Activated CD8-positive, alpha-beta T cell treated with anti-CD3 and anti-CD28 coated beads for 36 hours (primary cell): ENCODE measurements at regions not wholly inside any gene's neighbourhood (a gene's known extent, or its start where the extent isn't known, plus 50 kb on each side); places are given as distances from the start of the nearest gene placed in this dataset.

Experiments used
- ATAC-seq: fragments of 200-7000 bp; cut with Tn5 transposase; one replicate; pipeline ENCODE4 v1.10.0; 2021; ENCODE audit warnings: mild to moderate bottlenecking, moderate library complexity
- CTCF ChIA-PET: fragments of 350-600 bp; sonication (Branson Sonifier 250); formaldehyde crosslinking; loops from one replicate; lab custom pipeline; 2021; ENCODE audit warnings: antibody characterized with exemption; lab: Charles Lee
- POLR2A ChIA-PET: fragments of 350-600 bp; sonication (Branson Sonifier 250); formaldehyde crosslinking; loops from one replicate; lab custom pipeline; 2021; ENCODE audit warnings: antibody characterized with exemption; lab: Charles Lee
- DNase-seq: peaks from one replicate; pipeline ENCODE4 v3.0.0-alpha.2; 2020
- H3K27ac Mint-ChIP-seq: one replicate; pipeline ENCODE4 v1.8.0; 2021; ENCODE audit warnings: mild to moderate bottlenecking, mixed read lengths
- H3K27me3 Mint-ChIP-seq: one replicate; pipeline ENCODE4 v1.8.0; 2021; ENCODE audit warnings: mixed read lengths
- H3K36me3 Mint-ChIP-seq: one replicate; pipeline ENCODE4 v1.8.0; 2021; ENCODE audit warnings: low read depth, mixed read lengths
- H3K4me1 Mint-ChIP-seq: one replicate; pipeline ENCODE4 v1.8.0; 2021; ENCODE audit warnings: low read depth, mixed read lengths
- H3K4me3 Mint-ChIP-seq: one replicate; pipeline ENCODE4 v1.8.0; 2021; ENCODE audit warnings: mild to moderate bottlenecking, moderate library complexity, mixed read lengths
- H3K9me3 Mint-ChIP-seq: one replicate; pipeline ENCODE4 v1.8.0; 2021; ENCODE audit warnings: mixed read lengths
- intact Hi-C: fragments of 100-400 bp; cut with micrococcal nuclease; formaldehyde crosslinking; loops from one replicate; pipeline ENCODE4 v1.10.0; 2022
- TF ChIP-seq, protein P1 (sequence below): fragments of 200-600 bp; IDR thresholded peaks from one replicate; pipeline ENCODE4 v1.8.0; 2022; ENCODE audit warnings: antibody characterized with exemption, mild to moderate bottlenecking

DNA sequence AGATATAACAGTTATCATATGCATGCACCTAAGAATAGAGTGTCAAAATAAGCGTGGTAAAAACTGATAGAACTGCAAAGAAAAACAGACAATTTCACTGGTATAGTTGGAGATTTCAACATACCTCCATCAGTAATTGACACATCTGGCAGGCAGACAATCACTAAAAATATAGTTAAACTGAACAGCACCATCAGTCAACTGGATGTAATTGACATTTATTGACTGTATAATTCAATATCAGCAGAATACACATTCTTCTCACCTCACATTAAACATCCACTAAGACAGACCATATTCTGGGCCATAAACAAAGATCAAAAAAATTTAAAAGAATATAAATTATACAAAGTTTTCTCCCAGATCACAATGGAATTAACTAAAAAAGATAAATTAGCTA is 378.5 kb upstream of the RGPD4 start:
- no peak for DNase-seq
- no peak for ATAC-seq

DNA sequence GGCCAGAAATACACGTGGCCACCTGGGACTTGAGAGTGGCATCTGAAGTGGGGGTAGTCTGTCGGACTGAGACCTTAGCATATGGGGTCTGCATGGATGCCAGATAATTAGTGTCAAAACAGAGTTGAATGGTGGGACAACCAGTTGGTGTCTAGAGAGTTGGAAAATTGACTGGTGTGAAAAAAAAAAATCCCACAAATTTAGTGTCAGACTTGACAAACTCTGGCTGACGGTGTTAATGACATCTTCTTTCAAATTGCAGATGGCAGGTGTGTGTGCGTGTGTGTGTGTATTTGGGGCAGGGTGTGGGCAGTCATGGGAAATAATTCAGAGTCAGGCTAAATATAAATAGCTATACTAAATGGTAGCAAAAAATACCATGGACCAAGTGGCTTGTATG is 365.4 kb upstream of the RGPD4 start:
- H3K4me1 Mint-ChIP-seq, result no peaks in the 10 kb centered on the region
- H3K27ac Mint-ChIP-seq, result no peak overlapping the region
- no peaks in the 10 kb centered on the region for H3K36me3 Mint-ChIP-seq
- TF ChIP-seq, protein P1, sequence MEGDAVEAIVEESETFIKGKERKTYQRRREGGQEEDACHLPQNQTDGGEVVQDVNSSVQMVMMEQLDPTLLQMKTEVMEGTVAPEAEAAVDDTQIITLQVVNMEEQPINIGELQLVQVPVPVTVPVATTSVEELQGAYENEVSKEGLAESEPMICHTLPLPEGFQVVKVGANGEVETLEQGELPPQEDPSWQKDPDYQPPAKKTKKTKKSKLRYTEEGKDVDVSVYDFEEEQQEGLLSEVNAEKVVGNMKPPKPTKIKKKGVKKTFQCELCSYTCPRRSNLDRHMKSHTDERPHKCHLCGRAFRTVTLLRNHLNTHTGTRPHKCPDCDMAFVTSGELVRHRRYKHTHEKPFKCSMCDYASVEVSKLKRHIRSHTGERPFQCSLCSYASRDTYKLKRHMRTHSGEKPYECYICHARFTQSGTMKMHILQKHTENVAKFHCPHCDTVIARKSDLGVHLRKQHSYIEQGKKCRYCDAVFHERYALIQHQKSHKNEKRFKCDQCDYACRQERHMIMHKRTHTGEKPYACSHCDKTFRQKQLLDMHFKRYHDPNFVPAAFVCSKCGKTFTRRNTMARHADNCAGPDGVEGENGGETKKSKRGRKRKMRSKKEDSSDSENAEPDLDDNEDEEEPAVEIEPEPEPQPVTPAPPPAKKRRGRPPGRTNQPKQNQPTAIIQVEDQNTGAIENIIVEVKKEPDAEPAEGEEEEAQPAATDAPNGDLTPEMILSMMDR, result no peak
- no peaks in the 10 kb centered on the region for H3K27me3 Mint-ChIP-seq
- intact Hi-C loops, result no loop called here
- peaks cover 4% of the 10 kb centered on the region for H3K9me3 Mint-ChIP-seq
- H3K4me3 Mint-ChIP-seq, result no peak overlapping the region
- DNase-seq (no peak), ATAC-seq (no peak)
- POLR2A ChIA-PET, result no interaction called here
- CTCF ChIA-PET, result no interaction called here

More for the DNA sequence above, 378.5 kb upstream of the RGPD4 start:
- POLR2A ChIA-PET, result no interaction called here
- TF ChIP-seq, protein P1, result no peak
- Mint-ChIP-seq H3K27me3 (no peaks in the 10 kb centered on the region), H3K9me3 (peaks cover 4% of the 10 kb centered on the region), H3K36me3 (no peaks in the 10 kb centered on the region), H3K4me1 (no peaks in the 10 kb centered on the region), H3K4me3 (no peak overlapping the region), H3K27ac (no peak overlapping the region)
- intact Hi-C loops, result no loop called here
- CTCF ChIA-PET, result no interaction called here

GRCh38 chr2:107462181-107462580 is 364.5 kb upstream of the RGPD4 start:
- DNase-seq, result no peak
- Mint-ChIP-seq H3K27ac (no peak overlapping the region), H3K27me3 (no peaks in the 10 kb centered on the region), H3K4me1 (no peaks in the 10 kb centered on the region), H3K9me3 (peaks cover 4% of the 10 kb centered on the region), H3K36me3 (no peaks in the 10 kb centered on the region), H3K4me3 (no peak overlapping the region)
- CTCF ChIA-PET, result no interaction called here
- ATAC-seq, result no peak
- POLR2A ChIA-PET, result no interaction called here
- intact Hi-C loops, result no loop called here
- TF ChIP-seq, protein P1, result no peak

- POLR2A ChIA-PET, result no interaction called here
Observed at GRCh38 chr2:107466241-107466640, 360.5 kb upstream of the RGPD4 start.

GRCh38 chr2:107466984-107467773 is 359.5 kb upstream of the RGPD4 start:
- Mint-ChIP-seq H3K4me3 (no peak overlapping the region), H3K27me3 (no peaks in the 10 kb centered on the region), H3K9me3 (peaks cover 6% of the 10 kb centered on the region), H3K4me1 (no peaks in the 10 kb centered on the region), H3K36me3 (no peaks in the 10 kb centered on the region), H3K27ac (no peak overlapping the region)
- CTCF ChIA-PET, result no interaction called here
- no peak for DNase-seq
- intact Hi-C loops, result no loop called here
- TF ChIP-seq, protein P1, result no peak
- POLR2A ChIA-PET, result no interaction called here
- ATAC-seq, result no peak

More at GRCh38 chr2:107466241-107466640, 360.5 kb upstream of the RGPD4 start:
- intact Hi-C loops, result no loop called here
- H3K27ac Mint-ChIP-seq, result no peak overlapping the region
- ATAC-seq (no peak), DNase-seq (no peak)
- H3K36me3 Mint-ChIP-seq, result no peaks in the 10 kb centered on the region
- H3K27me3 Mint-ChIP-seq, result no peaks in the 10 kb centered on the region
- no peak overlapping the region for H3K4me3 Mint-ChIP-seq
- CTCF ChIA-PET, result no interaction called here
- H3K4me1 Mint-ChIP-seq, result no peaks in the 10 kb centered on the region
- TF ChIP-seq, protein P1, result no peak
- H3K9me3 Mint-ChIP-seq, result peaks cover 7% of the 10 kb centered on the region
